Renal pelvis (tissue), 1 donor: ENCODE measurements at regions not wholly inside any gene's neighbourhood (a gene's known extent, or its start where the extent isn't known, plus 50 kb on each side); places are given as distances from the start of the nearest gene placed in this dataset.
A peak's percentile ranks its signal among the peaks of the same experiment; 100 is the strongest.

ENCODE experiments used
- DNase-seq: peaks from one replicate; pipeline ENCODE4 v3.0.0-alpha.2; 2013

DNA sequence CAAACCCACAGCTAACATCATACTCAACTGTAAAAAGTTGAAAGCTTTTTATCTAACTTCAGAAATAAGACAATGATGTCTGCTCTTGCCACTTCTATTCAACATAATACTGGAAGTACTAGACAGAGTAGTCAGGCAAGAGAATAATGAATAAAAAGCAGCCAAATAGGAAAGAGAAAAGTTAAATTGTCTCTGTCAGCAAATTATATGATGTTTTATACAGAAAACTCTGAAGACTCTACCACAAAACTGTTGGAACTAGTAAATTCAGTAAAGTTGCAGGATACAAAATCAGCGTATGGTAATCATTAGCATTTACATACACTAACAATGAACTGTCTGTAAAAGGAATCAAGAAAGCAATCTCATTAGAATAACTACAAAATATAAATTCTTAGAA lies 752.9 kb upstream of the CT83 start:
- no peak for DNase-seq

DNA sequence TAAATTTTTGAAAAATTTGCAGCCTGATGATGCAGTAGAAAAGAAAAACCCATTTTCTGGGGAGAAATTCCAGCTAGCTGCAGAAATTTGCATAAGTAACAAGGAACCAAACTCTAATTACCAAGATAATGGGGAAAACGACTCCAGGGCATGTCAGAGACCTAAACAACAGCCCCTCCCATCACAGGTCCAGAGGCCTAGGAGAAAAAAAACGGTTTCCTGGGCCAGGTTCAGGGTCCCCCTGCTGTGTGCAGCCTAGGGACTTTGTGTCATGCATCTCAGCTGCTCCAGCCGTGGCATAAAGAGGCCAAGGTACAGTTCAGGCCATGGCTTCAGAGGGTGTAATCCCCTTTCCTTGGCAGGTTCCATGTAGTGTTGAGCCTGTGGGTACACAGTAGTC lies 733.7 kb upstream of the CT83 start:
- no peak for DNase-seq

DNA sequence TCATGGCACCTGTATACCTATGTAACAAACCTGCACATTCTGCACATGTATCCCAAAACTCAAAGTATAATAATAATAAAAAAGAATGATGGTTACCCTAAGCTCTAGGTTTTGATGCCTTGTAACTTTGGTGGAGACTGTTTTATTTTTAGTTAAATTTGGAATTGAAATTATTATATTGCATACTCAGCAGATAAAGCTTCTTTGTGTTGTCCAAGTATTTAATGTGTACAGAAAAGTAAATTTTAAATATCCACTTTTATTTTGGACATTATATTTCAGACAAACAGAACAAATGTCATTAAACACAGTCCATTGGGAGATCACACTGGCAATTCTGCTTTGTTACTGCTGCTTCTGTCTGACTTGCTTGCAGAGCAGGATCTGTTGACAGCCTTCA lies 684.5 kb upstream of the CT83 start:
- no peak for DNase-seq

DNA sequence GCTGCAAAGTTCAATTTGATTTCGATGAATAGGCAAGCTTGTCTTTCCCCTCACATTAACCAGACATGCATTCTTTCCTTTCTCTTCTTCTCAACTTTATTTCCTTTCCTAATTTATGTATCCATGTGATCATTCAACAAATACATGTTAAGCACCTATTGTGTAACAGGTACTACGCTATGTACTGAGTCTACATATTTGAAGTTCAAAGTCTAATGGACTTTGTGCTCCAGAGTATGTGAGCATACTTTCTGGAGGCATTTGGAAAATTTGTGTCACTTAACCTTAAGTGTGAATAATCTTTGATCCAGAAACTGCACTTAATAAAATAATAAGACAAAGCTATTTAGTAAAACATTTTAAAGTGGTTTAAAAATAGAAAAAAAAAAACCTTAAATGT lies 675.3 kb upstream of the CT83 start:
- DNase-seq = no peak

DNA sequence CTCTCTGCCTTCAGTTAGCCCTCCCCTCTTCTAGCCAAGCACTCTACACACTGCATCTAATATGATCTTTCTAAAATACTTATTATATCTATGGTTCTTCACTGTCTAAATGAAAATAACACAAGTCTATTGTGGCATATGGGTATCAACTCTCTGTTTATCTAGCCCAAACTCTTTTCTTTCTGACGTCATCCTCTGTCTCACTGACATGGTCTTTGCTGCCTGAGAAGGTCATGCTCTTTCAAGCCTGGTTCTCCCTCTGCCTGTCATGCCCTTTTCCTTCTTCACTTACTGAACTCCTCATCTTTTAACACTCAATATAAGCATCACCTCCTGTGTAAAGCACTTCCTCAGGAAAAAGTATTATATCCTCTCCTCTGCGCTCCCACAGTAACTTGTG lies 672.2 kb upstream of the CT83 start:
- DNase-seq = no peak

DNA sequence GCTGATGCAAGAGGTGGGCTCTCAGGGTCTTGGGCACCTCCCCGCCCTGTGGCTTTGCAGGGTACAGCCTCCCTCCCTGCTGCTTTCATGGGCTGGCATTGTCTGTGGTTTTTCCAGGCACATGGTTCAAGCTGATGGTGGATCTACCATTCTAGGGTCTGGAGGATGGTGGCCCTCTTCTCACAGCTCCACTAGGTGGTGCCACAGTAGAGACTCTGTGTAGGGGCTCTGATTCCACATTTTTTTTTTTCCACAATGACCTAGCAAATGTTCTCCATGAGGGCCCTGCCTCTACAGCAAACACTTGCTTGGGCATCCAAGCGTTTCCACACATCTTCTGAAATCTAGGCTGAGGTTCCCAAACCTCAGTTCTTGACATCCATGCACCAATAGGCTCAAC lies 657.9 kb upstream of the CT83 start:
- no peak for DNase-seq

DNA sequence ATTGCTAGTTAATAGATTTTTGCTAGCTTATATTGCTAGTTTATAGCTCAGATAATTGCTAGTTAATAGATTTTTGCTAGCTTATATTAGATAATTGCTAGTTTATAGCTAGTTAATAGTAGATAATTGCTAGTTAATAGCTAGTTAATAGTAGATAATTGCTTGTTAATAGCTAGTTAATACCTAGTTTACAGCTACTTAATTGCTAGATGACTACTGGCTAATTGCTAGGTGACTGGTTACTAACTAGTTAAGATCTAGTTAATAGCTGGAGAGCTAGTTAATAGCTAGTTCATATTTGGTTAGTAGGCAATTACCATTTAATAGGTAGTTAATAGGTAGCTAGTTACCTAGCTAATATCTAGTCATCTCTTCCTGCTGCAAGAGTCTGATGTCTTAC lies 633.8 kb upstream of the CT83 start:
- DNase-seq = no peak

DNA sequence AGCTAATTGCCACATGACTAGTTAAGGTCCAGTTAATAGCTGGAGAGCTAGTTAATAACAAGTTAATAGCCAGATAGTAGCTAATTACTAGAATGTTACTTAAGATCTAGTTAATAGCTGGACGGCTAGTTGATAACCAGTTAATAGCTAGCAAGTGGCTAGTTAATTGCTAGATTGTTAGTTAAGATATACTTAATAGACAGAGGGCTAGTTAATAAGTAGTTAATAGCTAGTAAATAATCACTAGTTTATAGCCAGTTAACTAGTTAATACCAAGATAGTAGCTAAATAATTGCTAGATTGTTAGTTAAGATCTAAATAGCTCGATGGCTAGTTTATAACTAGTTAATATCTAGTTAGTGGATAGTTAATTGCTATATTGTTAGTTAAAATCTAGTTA lies 632.6 kb upstream of the CT83 start:
- no peak for DNase-seq

DNA sequence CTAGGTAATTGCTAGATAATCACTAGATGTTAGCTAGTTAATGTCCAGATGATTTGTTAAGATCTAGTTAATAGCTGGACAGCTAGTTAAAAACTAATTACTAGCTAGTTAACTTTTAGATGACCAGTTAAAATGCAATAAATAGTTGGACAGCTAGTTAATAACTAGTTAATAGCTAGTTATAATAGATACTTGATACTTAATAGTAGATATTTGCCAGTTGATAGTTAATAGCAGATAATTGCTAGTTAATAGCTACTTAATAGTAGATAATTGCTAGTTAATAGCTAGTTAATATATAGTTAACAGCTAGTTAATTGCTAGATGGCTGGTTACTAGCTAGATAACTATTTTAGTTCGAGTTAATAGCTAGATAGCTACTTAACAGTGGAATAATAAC lies 631.4 kb upstream of the CT83 start:
- DNase-seq = no peak

DNA sequence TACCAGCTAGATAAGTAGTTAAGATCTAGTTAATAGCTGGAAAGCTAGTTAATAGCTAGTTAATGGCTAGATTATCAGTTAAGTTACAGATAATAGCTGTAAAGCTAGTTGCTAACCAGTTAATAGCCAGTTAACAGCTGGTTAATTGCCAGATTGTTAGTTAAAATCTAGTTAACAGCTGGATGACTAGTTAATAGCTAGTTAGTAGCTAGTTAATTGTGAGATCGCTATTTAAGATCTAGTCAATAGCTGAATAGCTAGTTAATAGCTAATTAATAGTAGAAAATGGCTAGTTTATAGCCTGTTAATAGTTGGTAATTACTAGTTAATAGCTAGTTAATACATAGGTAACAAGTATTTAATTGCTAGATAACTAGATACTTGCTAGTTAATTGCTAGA lies 630.5 kb upstream of the CT83 start:
- DNase-seq = no peak

DNA sequence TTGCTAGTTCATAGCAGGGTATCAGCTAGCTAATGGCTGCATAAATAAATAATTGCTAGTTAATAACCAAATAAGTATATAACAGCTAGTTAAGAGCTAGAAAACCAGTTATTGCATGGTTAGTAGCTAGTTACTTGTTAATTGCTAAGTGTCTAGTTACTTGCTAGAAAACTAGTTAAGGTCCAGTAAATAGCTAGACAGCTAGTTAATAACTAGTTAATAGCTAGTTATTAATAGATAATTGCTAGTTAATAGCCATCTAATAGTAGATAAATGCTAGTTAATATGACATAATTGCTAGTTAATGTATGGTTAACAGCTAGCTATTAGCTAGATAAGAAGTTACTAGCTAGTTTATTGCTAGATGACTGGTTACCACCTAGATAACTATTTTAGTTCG lies 629.9 kb upstream of the CT83 start:
- DNase-seq = no peak

DNA sequence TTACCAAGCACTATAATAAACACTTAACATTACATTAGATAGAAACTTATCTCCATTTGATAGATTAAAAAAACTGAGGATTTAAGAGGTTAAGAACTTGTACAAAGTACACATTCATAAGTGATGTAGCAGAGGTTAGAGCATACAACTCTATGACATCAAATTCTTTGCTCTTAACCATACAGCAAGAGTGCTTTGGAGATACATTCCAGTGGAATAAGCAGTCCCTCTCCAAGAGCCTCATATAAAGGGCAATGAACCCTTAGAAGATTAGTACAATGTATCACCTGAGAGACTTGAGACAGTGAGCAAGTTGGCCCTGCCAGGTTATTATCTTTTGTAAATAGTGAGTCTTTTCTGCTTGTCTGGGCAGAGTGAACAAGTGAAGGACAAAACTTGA lies 600.4 kb upstream of the CT83 start:
- DNase-seq = no peak

DNA sequence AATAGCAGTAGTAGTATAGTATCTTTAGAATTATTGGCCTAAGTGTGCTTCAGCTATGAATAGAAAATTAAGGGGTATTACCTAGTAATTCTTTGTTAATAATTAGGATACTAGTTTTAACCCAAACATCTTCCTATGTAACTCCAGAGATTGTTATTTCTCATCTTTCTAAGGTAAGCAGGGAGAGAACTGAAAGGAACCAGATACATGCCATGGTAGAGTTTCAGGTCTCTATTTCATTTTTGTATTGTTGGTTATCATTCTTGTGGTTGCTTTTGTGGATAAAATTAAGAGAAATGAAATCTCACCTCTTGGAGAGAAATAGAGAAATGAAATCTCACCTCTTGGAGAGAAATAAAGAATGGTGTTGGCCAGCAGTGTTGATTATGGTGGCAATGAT lies 597.1 kb upstream of the CT83 start:
- DNase-seq = no peak

DNA sequence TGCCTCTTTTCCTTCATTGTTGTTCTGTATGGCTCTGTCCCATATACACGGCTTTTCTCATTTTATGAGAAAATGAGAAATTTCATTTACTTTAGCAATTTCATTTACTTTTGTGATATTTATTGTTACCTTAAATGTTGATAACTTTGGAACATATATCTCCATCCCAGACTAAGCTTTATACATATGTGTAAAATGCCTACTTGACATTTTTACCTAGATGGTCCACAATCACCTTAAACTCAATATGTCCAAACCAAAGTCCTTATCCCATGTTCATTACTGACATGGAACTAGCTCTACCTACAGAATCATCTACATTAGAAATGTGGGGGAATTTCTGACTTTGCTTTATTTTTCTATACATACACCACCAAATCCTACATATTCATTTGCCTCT lies 590.5 kb upstream of the CT83 start:
- no peak for DNase-seq

DNA sequence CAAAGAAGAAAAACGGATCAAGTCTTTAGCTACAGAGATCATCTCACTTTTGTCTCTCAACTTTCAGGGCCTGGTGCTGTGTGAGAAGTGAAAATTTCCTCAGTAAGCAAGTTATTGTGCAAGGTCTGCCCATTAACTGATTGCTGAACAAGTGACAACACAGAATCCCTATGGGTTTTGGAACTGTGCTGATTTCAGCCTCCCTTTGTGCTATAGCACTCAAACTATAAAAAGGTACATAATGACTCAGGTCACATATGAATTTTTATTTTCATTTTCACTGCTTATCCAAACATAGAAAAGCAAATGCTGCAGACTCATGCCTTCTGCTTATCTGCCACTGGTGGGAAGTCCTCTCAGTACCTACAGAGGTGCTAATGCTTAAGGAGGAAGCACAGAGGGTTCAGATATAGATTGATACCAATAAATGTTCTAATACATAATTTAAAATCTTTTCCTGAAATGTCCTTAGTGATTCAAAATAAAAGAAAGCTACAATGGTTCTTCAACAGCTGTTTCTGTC lies 576.2 kb upstream of the CT83 start:
- DNase-seq = no peak

DNA sequence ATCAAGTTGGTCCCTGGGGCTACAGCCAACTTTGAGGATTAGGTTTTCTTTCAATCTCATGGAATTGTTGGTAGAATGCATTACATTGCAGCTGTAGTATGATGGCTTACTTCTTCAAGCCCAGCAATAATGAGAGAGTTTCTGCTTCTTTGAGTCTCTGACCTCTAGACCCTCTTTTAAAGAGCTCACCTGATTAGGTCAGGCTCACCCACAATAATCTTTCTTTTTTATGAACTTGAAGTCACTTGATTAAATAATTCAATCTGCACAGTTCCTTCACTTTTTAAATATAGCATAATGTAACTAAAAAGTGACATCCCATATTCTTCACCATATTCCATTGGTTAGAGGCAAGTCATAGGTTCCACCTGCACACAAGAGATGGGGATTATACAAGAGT lies 547.5 kb upstream of the CT83 start:
- no peak for DNase-seq

DNA sequence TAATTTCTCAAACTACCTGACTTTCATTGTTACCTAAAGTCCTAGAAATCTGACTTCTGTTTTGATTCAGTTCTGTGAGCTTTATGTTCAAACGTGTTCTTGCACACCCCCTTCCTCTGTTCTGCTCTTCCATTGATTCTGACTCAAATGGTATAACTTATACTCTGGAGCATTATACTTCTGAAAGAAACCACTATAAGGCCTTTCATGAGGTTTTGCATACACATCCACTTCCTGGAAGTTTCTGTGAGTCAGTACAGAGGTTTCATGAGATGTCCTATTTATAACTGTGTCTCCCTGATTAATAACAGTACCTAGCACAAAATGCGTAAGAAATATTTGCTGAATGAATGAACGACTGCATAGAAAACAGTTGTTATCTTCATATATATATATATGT lies 540.2 kb upstream of the CT83 start:
- no peak for DNase-seq

DNA sequence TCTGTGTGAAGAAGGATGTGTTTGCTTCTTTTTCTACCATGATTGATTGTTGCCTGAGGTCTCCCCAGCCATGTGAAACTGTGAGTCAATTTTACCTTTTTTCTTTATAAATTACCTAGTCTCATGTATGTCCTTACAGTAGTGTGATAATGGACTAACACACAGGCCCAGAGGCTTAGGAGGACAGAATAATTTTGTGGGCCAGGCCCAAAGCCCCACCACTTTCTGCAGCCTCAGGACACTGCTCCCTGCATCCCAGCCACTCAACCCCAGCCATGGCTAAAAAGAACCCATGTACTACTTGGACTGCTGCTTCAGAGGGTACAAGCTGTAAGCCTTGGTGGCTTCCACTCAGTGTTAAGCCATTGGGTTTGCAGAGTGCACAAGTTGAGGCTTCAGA lies 512.7 kb upstream of the CT83 start:
- no peak for DNase-seq

DNA sequence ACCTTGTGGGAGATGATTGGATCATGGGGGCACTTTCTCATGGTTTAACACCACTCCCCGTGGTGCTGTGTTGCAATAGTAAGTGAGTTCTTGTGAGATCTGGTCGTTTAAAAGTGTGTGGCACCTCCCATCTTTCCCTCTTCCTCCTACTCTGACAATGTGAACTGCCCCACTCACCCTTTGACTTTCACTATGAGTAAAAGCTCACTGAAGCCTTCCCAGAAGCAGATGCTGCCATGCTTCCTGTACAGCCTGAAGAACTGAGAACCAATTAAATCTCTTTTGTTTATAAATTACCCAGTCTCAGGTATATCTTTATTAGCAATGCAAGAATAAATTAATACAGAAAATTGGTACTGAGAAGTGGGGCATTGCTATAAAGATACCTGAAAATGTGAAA lies 509.6 kb upstream of the CT83 start:
- no peak for DNase-seq

DNA sequence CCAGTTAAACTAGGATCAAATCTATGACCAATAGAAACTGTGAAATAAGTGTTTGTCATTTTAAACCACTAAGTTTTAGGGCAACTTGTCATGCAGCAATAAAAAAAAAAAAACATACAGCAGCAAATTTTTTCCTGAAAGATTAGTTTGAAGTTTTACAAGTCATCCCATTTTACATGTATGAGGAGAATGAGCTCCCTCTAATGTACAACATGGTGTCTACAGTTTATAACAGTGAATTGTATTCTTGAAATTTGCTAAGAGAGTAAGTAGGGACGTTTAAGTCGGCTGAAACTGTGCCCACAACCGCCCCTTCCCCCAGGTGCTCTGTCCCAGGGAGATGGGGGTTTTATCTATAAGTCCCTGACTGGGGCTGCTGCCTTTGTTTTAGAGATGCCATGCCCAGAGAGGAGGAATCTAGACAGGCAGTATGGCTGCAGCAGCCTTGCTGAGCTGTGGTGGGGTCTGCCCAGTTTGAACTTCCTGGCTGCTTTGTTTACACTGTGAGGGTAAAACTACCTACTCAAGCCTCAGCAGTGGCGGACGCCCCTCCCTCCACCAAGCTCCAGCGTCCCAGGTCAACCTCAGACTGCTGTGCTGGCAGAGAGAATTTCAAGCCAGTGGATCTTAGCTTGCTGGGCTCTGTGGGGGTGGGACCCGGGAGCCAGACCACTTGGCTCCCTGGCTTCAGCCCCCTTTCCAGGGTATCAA lies 499.3 kb upstream of the CT83 start:
- DNase-seq = peak; percentile 3

DNA sequence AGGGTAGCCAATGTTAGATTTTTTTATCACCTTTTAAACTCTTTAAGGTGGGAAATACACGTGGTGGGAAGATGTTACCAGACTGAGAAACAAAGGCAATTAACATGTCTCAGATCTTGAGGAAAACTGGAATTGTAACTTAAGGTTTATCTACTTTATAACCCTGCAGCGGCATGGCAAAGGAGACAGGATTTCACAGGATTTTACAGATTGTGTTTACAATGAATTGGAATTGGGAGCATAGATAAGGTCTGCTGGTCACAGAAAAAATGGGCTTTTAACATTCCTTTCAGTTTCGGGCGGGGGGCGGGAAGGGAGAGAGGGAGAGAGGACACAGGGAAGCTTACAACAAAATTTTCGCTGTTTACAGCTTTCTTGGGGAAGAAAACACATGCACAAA lies 467.5 kb upstream of the CT83 start:
- peak; percentile 1 for DNase-seq

DNA sequence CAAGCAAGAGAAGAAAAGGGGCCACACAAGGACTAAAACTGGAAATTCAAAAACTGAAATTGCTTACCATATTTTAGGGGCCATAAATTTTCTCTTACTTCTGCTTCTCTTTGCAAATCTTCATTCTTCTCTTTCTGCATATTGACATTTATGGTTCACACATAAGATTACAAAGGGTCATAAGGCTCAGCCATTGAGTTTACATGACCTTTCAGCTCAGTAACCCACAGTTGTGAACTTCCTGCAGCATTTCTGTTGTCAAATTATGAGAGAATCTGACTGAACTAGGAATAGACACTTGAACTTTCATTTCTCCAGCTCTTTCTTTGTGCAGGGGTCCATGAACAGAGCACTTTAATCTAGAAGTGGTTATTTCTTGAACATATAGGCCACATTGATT lies 434.8 kb upstream of the CT83 start:
- no peak for DNase-seq

DNA sequence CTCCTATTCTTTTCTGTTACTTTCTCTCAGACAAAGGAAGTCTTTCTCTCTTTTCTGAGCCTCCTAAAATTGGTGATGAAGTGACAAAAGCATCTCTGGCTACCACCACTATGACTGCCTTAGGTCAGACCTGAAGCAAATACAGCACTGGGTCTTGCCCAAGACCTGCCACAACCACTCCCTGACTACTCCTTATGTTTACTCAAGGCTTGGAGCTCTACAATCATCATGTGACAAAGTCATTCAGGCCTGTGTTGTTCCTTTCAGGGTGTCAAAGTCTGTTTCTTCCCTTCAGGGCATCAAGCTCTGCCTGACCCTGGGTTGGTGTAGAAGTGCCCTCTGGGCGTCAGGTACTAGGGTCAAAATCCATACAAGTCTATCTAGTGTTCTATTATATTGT lies 419.2 kb upstream of the CT83 start:
- no peak for DNase-seq

DNA sequence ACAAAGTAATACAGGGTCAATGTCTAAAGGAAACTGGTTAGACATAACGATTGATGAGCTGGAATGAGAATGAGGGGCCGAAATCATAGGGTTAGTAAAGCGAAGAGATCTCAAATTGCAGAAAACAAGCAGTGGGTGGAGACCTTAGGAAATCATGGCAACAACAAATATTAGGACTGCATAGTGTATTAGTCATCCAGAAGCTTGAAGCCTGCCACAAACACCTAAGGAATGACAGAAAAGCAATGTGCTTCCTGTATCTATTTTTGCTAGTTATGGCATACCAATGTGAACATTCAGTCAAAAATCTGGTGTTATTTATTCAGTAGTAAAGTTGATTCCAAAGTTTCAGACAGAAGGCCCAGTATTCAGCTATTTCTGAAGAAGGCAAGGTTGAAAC lies 410.9 kb upstream of the CT83 start:
- no peak for DNase-seq

DNA sequence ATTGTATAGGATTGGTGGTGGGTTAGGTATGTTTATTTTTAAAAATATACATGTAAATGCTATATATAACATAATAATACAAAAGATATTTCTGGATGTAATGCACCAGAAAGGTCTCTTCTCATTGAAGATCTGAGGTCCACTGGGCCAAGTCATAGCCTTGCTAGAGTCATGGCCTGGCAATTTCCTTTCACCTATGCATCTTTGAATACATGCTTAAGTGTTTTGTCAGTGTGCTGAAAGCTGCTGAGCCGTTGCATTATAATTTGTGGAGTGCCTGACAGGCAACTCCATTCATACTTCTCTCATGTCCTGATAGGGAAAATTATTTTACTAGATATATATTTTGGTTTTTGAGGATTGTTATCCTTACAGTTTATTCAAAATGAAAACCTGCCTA lies 410.2 kb upstream of the CT83 start:
- no peak for DNase-seq
